ENCODE measurements at regions not wholly inside any gene's neighbourhood (a gene's known extent, or its start where the extent isn't known, plus 50 kb on each side); places are given as distances from the start of the nearest gene placed in this dataset.

- H3K4me2 ChIP-seq (ENCODE audit: low read length), result no peak overlapping the region
- H3K4me1 ChIP-seq, result no peaks in the 10 kb centered on the region
- no peak overlapping the region for H2AFZ ChIP-seq
- no peaks in the 10 kb centered on the region for H3K9me3 ChIP-seq (ENCODE audit: control insufficient read depth, low read length)
- H3K9ac ChIP-seq, result no peak overlapping the region
- no peaks in the 10 kb centered on the region for H3K79me2 ChIP-seq
- no peak for TF ChIP-seq CTCF (IDR thresholded peaks at IDR 0.05)
- no peak overlapping the region for H3K27ac ChIP-seq
- no peaks in the 10 kb centered on the region for H3K27me3 ChIP-seq (ENCODE audit: control insufficient read depth, insufficient read depth, low read length)
- no peaks in the 10 kb centered on the region for H3K36me3 ChIP-seq (ENCODE audit: control insufficient read depth, insufficient read depth, low read length)
- no peak overlapping the region for H3K4me3 ChIP-seq (ENCODE audit: low read depth, low read length)
Observed at GRCh38 chr11:39145346-39145745, 2314.1 kb downstream of the LRRC4C start.

GRCh38 chr11:39144351-39145130 lies 2314.9 kb downstream of the LRRC4C start:
- no peaks in the 10 kb centered on the region for H3K27me3 ChIP-seq (ENCODE audit: control insufficient read depth, insufficient read depth, low read length)
- no peak overlapping the region for H2AFZ ChIP-seq
- H3K4me1 ChIP-seq, result no peaks in the 10 kb centered on the region
- H3K36me3 ChIP-seq (ENCODE audit: control insufficient read depth, insufficient read depth, low read length), result no peaks in the 10 kb centered on the region
- TF ChIP-seq CTCF (IDR thresholded peaks at IDR 0.05), result no peak
- no peak overlapping the region for H3K4me3 ChIP-seq (ENCODE audit: low read depth, low read length)
- no peaks in the 10 kb centered on the region for H3K79me2 ChIP-seq
- H3K4me2 ChIP-seq (ENCODE audit: low read length), result no peak overlapping the region
- H3K9ac ChIP-seq, result no peak overlapping the region
- H3K27ac ChIP-seq, result no peak overlapping the region
- no peaks in the 10 kb centered on the region for H3K9me3 ChIP-seq (ENCODE audit: control insufficient read depth, low read length)

- no peaks in the 10 kb centered on the region for H3K27me3 ChIP-seq (ENCODE audit: control insufficient read depth, insufficient read depth, low read length)
- no peak overlapping the region for H3K4me2 ChIP-seq (ENCODE audit: low read length)
- no peak for TF ChIP-seq CTCF (IDR thresholded peaks at IDR 0.05)
- no peaks in the 10 kb centered on the region for H3K9me3 ChIP-seq (ENCODE audit: control insufficient read depth, low read length)
- no peak overlapping the region for H2AFZ ChIP-seq
- peaks cover 2% of the 10 kb centered on the region for H3K4me1 ChIP-seq
- H3K27ac ChIP-seq, result no peak overlapping the region
- H3K4me3 ChIP-seq (ENCODE audit: low read depth, low read length), result no peak overlapping the region
- no peak overlapping the region for H3K9ac ChIP-seq
- no peaks in the 10 kb centered on the region for H3K36me3 ChIP-seq (ENCODE audit: control insufficient read depth, insufficient read depth, low read length)
- no peaks in the 10 kb centered on the region for H3K79me2 ChIP-seq
Observed at GRCh38 chr11:39139581-39139980, 2319.9 kb downstream of the LRRC4C start.

- no peaks in the 10 kb centered on the region for H3K36me3 ChIP-seq (ENCODE audit: control insufficient read depth, insufficient read depth, low read length)
- H2AFZ ChIP-seq, result no peak overlapping the region
Observed at GRCh38 chr11:39120890-39121289, 2338.6 kb downstream of the LRRC4C start.

More at GRCh38 chr11:39120890-39121289, 2338.6 kb downstream of the LRRC4C start:
- no peak overlapping the region for H3K27ac ChIP-seq
- H3K9ac ChIP-seq, result no peak overlapping the region
- no peak overlapping the region for H3K4me2 ChIP-seq (ENCODE audit: low read length)
- no peaks in the 10 kb centered on the region for H3K27me3 ChIP-seq (ENCODE audit: control insufficient read depth, insufficient read depth, low read length)
- H3K4me3 ChIP-seq (ENCODE audit: low read depth, low read length), result no peak overlapping the region
- TF ChIP-seq CTCF (IDR thresholded peaks at IDR 0.05), result no peak
- H3K9me3 ChIP-seq (ENCODE audit: control insufficient read depth, low read length), result no peaks in the 10 kb centered on the region
- no peaks in the 10 kb centered on the region for H3K4me1 ChIP-seq
- H3K79me2 ChIP-seq, result no peaks in the 10 kb centered on the region
